ENCODE measurements at regions not wholly inside any gene's neighbourhood (a gene's known extent, or its start where the extent isn't known, plus 50 kb on each side); places are given as distances from the start of the nearest gene placed in this dataset.
"Not testable (repeated sequence)": the region's sequence is repeated elsewhere in the genome, so short reads cannot be mapped to it uniquely, and the experiment has no call there.

GRCh38 chr12:107864235-107864634, 89.7 kb downstream of the ASCL4 start:
- ChIA-PET POLR2A (no interaction called here), CTCF (no interaction called here)
- peaks cover 70% of the 10 kb centered on the region for H3K27me3 Mint-ChIP-seq
- Histone ChIP-seq H3K79me2 (ENCODE audit: control insufficient read depth, insufficient read depth, low read length) (no peaks in the 10 kb centered on the region), H3K4me2 (replicated peaks; ENCODE audit: low read depth, low read length, poor library complexity, severe bottlenecking) (no peak overlapping the region), H3K9me3 (ENCODE audit: control extremely low read depth in 1 of 3, control insufficient read depth in 2 of 3, insufficient read depth in 1 of 3, low read length in 2 of 3) (no peaks in the 10 kb centered on the region), H3K9ac (ENCODE audit: low read length) (no peak overlapping the region), H4K20me1 (ENCODE audit: control insufficient read depth, insufficient read depth, low read length, poor library complexity, severe bottlenecking) (no peaks in the 10 kb centered on the region), H3K4me1 (ENCODE audit: control insufficient read depth in 2 of 2, insufficient read depth in 2 of 2, low read length in 2 of 2) (no peaks in the 10 kb centered on the region), H2AFZ (ENCODE audit: insufficient read depth, low read depth, low read length, poor library complexity, severe bottlenecking) (no peak overlapping the region), H3K27me3 (replicated peaks in 1 of 4; ENCODE audit: control extremely low read depth in 1 of 4, control insufficient read depth in 3 of 4, insufficient read depth in 4 of 4, low read length in 3 of 4) (peaks cover 0 to 4% (median 3%) of the 10 kb centered on the region in 4 experiments), H3K27ac (ENCODE audit: low read length in 2 of 2) (no peak overlapping the region), H3K4me3 (ENCODE audit: control extremely low read depth in 1 of 5, extremely low read depth in 1 of 5, insufficient read depth in 1 of 5, low read depth in 2 of 5, low read length in 4 of 5) (no peak overlapping the region), H3K36me3 (replicated peaks in 1 of 2; ENCODE audit: control extremely low read depth in 1 of 2, control insufficient read depth in 1 of 2, extremely low read depth in 1 of 2, insufficient read depth in 2 of 2, low read length in 1 of 2) (no peaks in the 10 kb centered on the region)
- ATAC-seq (ENCODE audit: low read depth) (no peak), DNase-seq (no peak)
- no peak overlapping the region for H3K27ac Mint-ChIP-seq
- WGBS (ENCODE audit: insufficient coverage): 40% methylated on average over 33 of the region's 33 CpGs
- H3K9me3 Mint-ChIP-seq (ENCODE audit: insufficient read depth): peaks cover 2% of the 10 kb centered on the region
- intact Hi-C loops (cut with micrococcal nuclease): no loop called here
- no peak overlapping the region for H3K4me3 Mint-ChIP-seq
- H3K4me1 Mint-ChIP-seq: no peaks in the 10 kb centered on the region
- no peak for TF ChIP-seq EZH2 (IDR thresholded peaks at IDR 0.05; ENCODE audit: borderline replicate concordance, insufficient read depth, low read depth, low read length, poor library complexity, severe bottlenecking)
- TF ChIP-seq CTCF (IDR thresholded peaks at IDR 0.05): no peak

DNA sequence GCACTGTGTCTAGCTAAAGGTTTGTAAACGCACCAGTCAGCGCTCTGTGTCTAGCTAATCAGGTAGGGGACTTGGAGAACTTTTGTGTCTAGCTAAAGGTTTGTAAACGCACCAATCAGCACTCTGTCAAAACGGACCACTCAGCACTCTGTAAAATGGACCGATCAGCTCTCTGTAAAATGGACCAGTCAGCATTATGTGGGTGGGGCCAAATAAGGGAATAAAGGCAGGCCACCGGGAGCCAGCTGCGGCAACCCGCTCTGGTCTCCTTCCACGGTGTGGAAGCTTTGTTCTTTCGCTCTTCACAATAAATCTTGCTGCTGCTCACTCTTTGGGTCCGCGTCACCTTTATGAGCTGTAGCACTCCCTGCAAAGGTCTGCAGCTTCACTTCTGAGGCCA, 90.2 kb downstream of the ASCL4 start:
- H3K79me2 ChIP-seq (ENCODE audit: control insufficient read depth, insufficient read depth, low read length); H3K9me3 Mint-ChIP-seq (ENCODE audit: insufficient read depth); POLR2A ChIA-PET; ATAC-seq (ENCODE audit: low read depth); H2AFZ ChIP-seq (ENCODE audit: insufficient read depth, low read depth, low read length, poor library complexity, severe bottlenecking); H3K27ac Mint-ChIP-seq; H3K36me3 ChIP-seq (replicated peaks in 1 of 2; ENCODE audit: control extremely low read depth in 1 of 2, control insufficient read depth in 1 of 2, extremely low read depth in 1 of 2, insufficient read depth in 2 of 2, low read length in 1 of 2); H3K4me1 ChIP-seq (ENCODE audit: control insufficient read depth in 2 of 2, insufficient read depth in 2 of 2, low read length in 2 of 2); H3K27me3 ChIP-seq (replicated peaks in 1 of 4; ENCODE audit: control extremely low read depth in 1 of 4, control insufficient read depth in 3 of 4, insufficient read depth in 4 of 4, low read length in 3 of 4); DNase-seq; H4K20me1 ChIP-seq (ENCODE audit: control insufficient read depth, insufficient read depth, low read length, poor library complexity, severe bottlenecking); H3K4me3 Mint-ChIP-seq; H3K9ac ChIP-seq (ENCODE audit: low read length); H3K4me2 ChIP-seq (replicated peaks; ENCODE audit: low read depth, low read length, poor library complexity, severe bottlenecking); H3K4me1 Mint-ChIP-seq; intact Hi-C loops (cut with micrococcal nuclease); H3K27ac ChIP-seq (ENCODE audit: low read length in 2 of 2); CTCF ChIA-PET; H3K9me3 ChIP-seq (ENCODE audit: control extremely low read depth in 1 of 3, control insufficient read depth in 2 of 3, insufficient read depth in 1 of 3, low read length in 2 of 3); H3K4me3 ChIP-seq (ENCODE audit: control extremely low read depth in 1 of 5, extremely low read depth in 1 of 5, insufficient read depth in 1 of 5, low read depth in 2 of 5, low read length in 4 of 5): not testable (repeated sequence)
- peaks cover 71% of the 10 kb centered on the region for H3K27me3 Mint-ChIP-seq
- WGBS (ENCODE audit: insufficient coverage): 91% methylated on average over 12 of the region's 12 CpGs
